B cell (primary cell): ENCODE measurements at regions not wholly inside any gene's neighbourhood (a gene's known extent, or its start where the extent isn't known, plus 50 kb on each side); places are given as distances from the start of the nearest gene placed in this dataset.

Experiments used
- ATAC-seq: fragments of 200-7000 bp; cut with Tn5 transposase; one replicate; pipeline ENCODE4 v1.10.0; 2021; ENCODE audit warnings: low read depth, mild to moderate bottlenecking, moderate number of reproducible peaks, moderate library complexity
- CTCF ChIA-PET: fragments of 350-600 bp; sonication (Branson Sonifier 250); formaldehyde crosslinking; loops from one replicate; lab custom pipeline; 2021; ENCODE audit warnings: antibody characterized with exemption, inconsistent platforms; lab: Charles Lee
- POLR2A ChIA-PET: fragments of 350-600 bp; sonication (Branson Sonifier 250); formaldehyde crosslinking; loops from one replicate; lab custom pipeline; 2021; ENCODE audit warnings: antibody characterized with exemption; lab: Charles Lee
- DNase-seq: peaks from one replicate; pipeline ENCODE4 v3.0.0; 2013
- H2AFZ ChIP-seq: 2 replicates; pipeline ENCODE4 v1.6.1; 2012; ENCODE audit warnings: mild to moderate bottlenecking, low read depth, low read length; ENCODE audit not compliant: insufficient read depth, poor library complexity, severe bottlenecking
- H3K27ac ChIP-seq, 2 donors: 1 replicate in 1 of 2; 2 replicates in 1 of 2; pipeline ENCODE4 v1.5.1; 2012 to 2013; ENCODE audit warnings: low read length in 2 of 2, mild to moderate bottlenecking in 2 of 2, moderate library complexity in 1 of 2
- H3K27me3 ChIP-seq, 4 experiments: fragments of 200-600 bp in 1 of 4; sonication (generic) in 1 of 4; replicated peaks in 1 of 4; 1 replicate in 2 of 4; 2 replicates in 2 of 4; pipeline versions ENCODE4 v1.6.1 to v1.7.0; 2013 to 2016; ENCODE audit warnings: low read length in 3 of 4, mild to moderate bottlenecking in 2 of 4, mixed read lengths in 1 of 4, moderate library complexity in 1 of 4; ENCODE audit not compliant: insufficient read depth in 4 of 4, control insufficient read depth in 3 of 4; ENCODE audit errors: control extremely low read depth in 1 of 4
- H3K36me3 ChIP-seq, 2 experiments: replicated peaks in 1 of 2; 1 replicate in 1 of 2; 2 replicates in 1 of 2; pipeline versions ENCODE4 v1.6.1 to v1.7.1; 2013; ENCODE audit warnings: low read length in 1 of 2; ENCODE audit not compliant: insufficient read depth in 2 of 2, control insufficient read depth in 1 of 2; ENCODE audit errors: control extremely low read depth in 1 of 2, extremely low read depth in 1 of 2
- H3K4me1 ChIP-seq, 2 donors: fragments of 200-600 bp in 1 of 2; sonication (generic) in 1 of 2; 1 replicate in 1 of 2; 2 replicates in 1 of 2; pipeline versions ENCODE4 v1.5.1 to v1.6.1; 2013 to 2017; ENCODE audit warnings: low read length in 2 of 2; ENCODE audit not compliant: control insufficient read depth in 2 of 2, insufficient read depth in 2 of 2
- H3K4me2 ChIP-seq: replicated peaks from 2 replicates; pipeline ENCODE3; 2012; ENCODE audit warnings: mild to moderate bottlenecking, low read depth, low read length; ENCODE audit not compliant: poor library complexity, severe bottlenecking
- H3K4me3 ChIP-seq, 5 experiments: fragments of 200-600 bp in 1 of 5; sonication (generic) in 1 of 5; 1 replicate in 3 of 5; 2 replicates in 2 of 5; pipeline versions ENCODE4 v1.5.1 to v1.7.0; 2011 to 2016; ENCODE audit warnings: low read length in 4 of 5, mild to moderate bottlenecking in 4 of 5, low read depth in 2 of 5, control low read depth in 1 of 5, moderate library complexity in 1 of 5; ENCODE audit not compliant: insufficient read depth in 1 of 5; ENCODE audit errors: control extremely low read depth in 1 of 5, extremely low read depth in 1 of 5
- H3K79me2 ChIP-seq: fragments of 200-600 bp; sonication (generic); one replicate; pipeline ENCODE4 v1.6.0; 2016; ENCODE audit warnings: low read length; ENCODE audit not compliant: control insufficient read depth, insufficient read depth
- H3K9ac ChIP-seq: fragments of 200-600 bp; sonication (generic); 2 replicates; pipeline ENCODE4 v1.6.1; 2017; ENCODE audit warnings: mild to moderate bottlenecking, low read length, moderate library complexity
- H3K9me3 ChIP-seq, 3 donors: one replicate each; pipeline versions ENCODE4 v1.6.1 to v1.7.1; 2013; ENCODE audit warnings: low read length in 2 of 3; ENCODE audit not compliant: control insufficient read depth in 2 of 3, insufficient read depth in 1 of 3; ENCODE audit errors: control extremely low read depth in 1 of 3
- H4K20me1 ChIP-seq: 2 replicates; pipeline ENCODE4 v1.6.0; 2012; ENCODE audit warnings: mild to moderate bottlenecking, low read length; ENCODE audit not compliant: insufficient read depth, control insufficient read depth, poor library complexity, severe bottlenecking
- H3K27ac Mint-ChIP-seq: one replicate; pipeline ENCODE4 v1.8.0; 2021; ENCODE audit warnings: mixed read lengths
- H3K27me3 Mint-ChIP-seq: one replicate; pipeline ENCODE4 v1.8.0; 2021; ENCODE audit warnings: mixed read lengths
- H3K4me1 Mint-ChIP-seq: one replicate; pipeline ENCODE4 v1.8.0; 2021; ENCODE audit warnings: mixed read lengths
- H3K4me3 Mint-ChIP-seq: one replicate; pipeline ENCODE4 v1.8.0; 2021; ENCODE audit warnings: mixed read lengths
- H3K9me3 Mint-ChIP-seq: one replicate; pipeline ENCODE4 v1.8.0; 2022; ENCODE audit warnings: mixed read lengths; ENCODE audit not compliant: insufficient read depth
- CTCF ChIP-seq: fragments of 200-600 bp; IDR thresholded peaks from one replicate; pipeline ENCODE4 v1.8.0; 2022; ENCODE audit warnings: antibody characterized with exemption, mild to moderate bottlenecking
- EZH2 ChIP-seq: IDR thresholded peaks from 2 replicates; pipeline ENCODE4 v1.6.1; 2012; ENCODE audit warnings: borderline replicate concordance, low read depth, mild to moderate bottlenecking, moderate library complexity, low read length; ENCODE audit not compliant: insufficient read depth, poor library complexity, severe bottlenecking
- WGBS: methylation state at CpG from one replicate; pipeline ENCODE4 v1.1.5; 2013; ENCODE audit warnings: missing lambda C conversion rate; ENCODE audit not compliant: insufficient coverage; 5-methylcytosine and 5-hydroxymethylcytosine counted together
- intact Hi-C: fragments of 100-400 bp; cut with micrococcal nuclease; formaldehyde crosslinking; loops from one replicate; pipeline ENCODE4 v1.10.0; 2022

DNA sequence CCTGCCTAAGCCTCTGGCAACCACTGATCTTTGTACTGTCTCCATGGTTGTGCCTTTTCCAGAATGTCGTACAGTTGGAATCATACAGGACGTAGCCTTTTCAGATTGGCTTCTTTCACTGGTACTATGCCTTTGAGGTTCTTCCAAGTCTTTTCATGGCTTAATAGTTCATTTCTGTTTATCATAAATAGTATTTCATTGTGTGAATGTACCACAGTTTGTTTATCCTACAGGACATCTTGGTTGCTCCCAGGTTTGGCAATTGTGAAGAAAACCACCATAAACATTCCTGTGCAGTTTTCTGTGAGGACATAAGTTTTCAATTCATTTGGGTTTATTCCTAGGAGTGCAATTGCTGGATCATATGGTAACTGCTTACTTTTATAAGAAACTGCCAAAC, 190.6 kb upstream of the RAB4A start:
- ChIA-PET POLR2A (no interaction called here), CTCF (no interaction called here)
- Mint-ChIP-seq H3K9me3 (peaks cover 7% of the 10 kb centered on the region), H3K27me3 (peaks cover 21% of the 10 kb centered on the region), H3K4me3 (no peak overlapping the region), H3K4me1 (no peaks in the 10 kb centered on the region), H3K27ac (no peak overlapping the region)
- TF ChIP-seq EZH2 (no peak), CTCF (no peak)
- H3K4me2 ChIP-seq: no peak overlapping the region
- H2AFZ ChIP-seq: no peak overlapping the region
- no peaks in the 10 kb centered on the region for H3K36me3 ChIP-seq
- no peak for ATAC-seq
- H3K4me1 ChIP-seq: no peaks in the 10 kb centered on the region
- no peaks in the 10 kb centered on the region for H4K20me1 ChIP-seq
- intact Hi-C loops: no loop called here
- H3K4me3 ChIP-seq: no peak overlapping the region
- no peak overlapping the region for H3K27ac ChIP-seq
- peaks cover 0 to 10% (median 4%) of the 10 kb centered on the region in 3 donors for H3K9me3 ChIP-seq
- no peaks in the 10 kb centered on the region for H3K27me3 ChIP-seq
- H3K79me2 ChIP-seq: no peaks in the 10 kb centered on the region
- H3K9ac ChIP-seq: no peak overlapping the region
- no peak for DNase-seq
- WGBS: 100% methylated on average over 1 of the region's 2 CpGs

DNA sequence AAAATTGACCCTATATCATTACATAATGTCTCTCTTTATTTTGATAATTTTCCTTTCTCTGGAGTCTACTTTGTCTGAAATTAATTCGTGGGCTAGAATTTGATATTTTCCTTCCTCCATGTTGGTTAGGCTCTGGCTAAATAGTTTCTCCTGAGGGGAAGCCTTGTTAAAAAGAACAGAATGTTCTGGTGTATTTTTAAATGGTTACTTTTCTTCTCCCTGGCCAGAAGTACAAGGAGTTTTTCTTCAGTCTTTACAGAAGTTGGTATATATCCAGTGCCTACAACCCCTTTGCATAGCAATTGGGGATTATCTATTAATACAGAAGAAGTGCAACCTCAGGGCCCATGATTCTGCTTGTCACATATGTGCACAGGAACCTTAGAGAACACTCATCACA, 185.6 kb upstream of the RAB4A start:
- TF ChIP-seq EZH2: no peak
- TF ChIP-seq CTCF: no peak
- no peak overlapping the region for H2AFZ ChIP-seq
- ChIA-PET CTCF (no interaction called here), POLR2A (no interaction called here)
- no peaks in the 10 kb centered on the region for H3K79me2 ChIP-seq
- H3K27ac ChIP-seq: no peak overlapping the region
- H3K27me3 Mint-ChIP-seq: peaks cover 32% of the 10 kb centered on the region
- no peak overlapping the region for H3K4me3 Mint-ChIP-seq
- intact Hi-C loops: no loop called here
- no peak overlapping the region for H3K27ac Mint-ChIP-seq
- no peaks in the 10 kb centered on the region for H4K20me1 ChIP-seq
- H3K9me3 ChIP-seq: peaks cover 0 to 10% (median 4%) of the 10 kb centered on the region in 3 donors
- WGBS: no CpG with 5 or more reads among the region's 1 CpG
- no peaks in the 10 kb centered on the region for H3K36me3 ChIP-seq
- peaks cover 7% of the 10 kb centered on the region for H3K9me3 Mint-ChIP-seq
- no peak overlapping the region for H3K4me3 ChIP-seq
- DNase-seq (no peak), ATAC-seq (no peak)
- H3K4me2 ChIP-seq: no peak overlapping the region
- H3K27me3 ChIP-seq: peaks cover 0 to 3% (median 0%) of the 10 kb centered on the region in 4 experiments
- H3K9ac ChIP-seq: no peak overlapping the region
- H3K4me1 ChIP-seq: no peaks in the 10 kb centered on the region
- H3K4me1 Mint-ChIP-seq: no peaks in the 10 kb centered on the region
